ENCODE measurements at regions not wholly inside any gene's neighbourhood (a gene's known extent, or its start where the extent isn't known, plus 50 kb on each side); places are given as distances from the start of the nearest gene placed in this dataset.

DNA sequence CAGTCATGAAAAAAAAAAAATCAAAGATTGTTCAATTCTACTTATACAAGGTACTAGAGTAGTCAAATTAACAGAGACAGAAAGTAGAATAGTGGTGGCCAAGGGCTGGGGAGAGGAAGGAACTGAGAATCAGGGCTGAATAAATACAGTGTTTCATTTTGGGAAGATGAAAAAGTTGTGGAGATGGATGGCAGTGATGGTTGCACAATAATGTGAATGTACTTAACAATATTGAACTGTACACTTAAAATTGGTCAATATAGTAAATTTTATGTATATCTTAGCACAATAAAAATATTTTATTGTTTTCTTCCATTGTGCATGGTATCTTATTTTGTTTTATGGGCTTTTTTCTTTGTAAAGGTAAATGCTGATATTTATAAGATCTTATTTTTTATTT is 262.2 kb upstream of the AGTR1 start:
- Histone ChIP-seq H3K4me1 (no peaks in the 10 kb centered on the region), H3K4me2 (no peak overlapping the region), H3K9me3 (no peaks in the 10 kb centered on the region), H3K4me3 (no peak overlapping the region), H3K27ac (no peak overlapping the region)
- TF ChIP-seq BCL3 (IDR thresholded peaks at IDR 0.05) (no peak), HOXA7 (CRISPR knock-in tag; IDR thresholded peaks at IDR 0.05) (no peak), MYC (IDR thresholded peaks at IDR 0.05; ENCODE audit: borderline replicate concordance, low read length) (no peak), NPAS2 (CRISPR knock-in tag; IDR thresholded peaks at IDR 0.05; ENCODE audit: borderline replicate concordance) (no peak), EP300 (IDR thresholded peaks at IDR 0.05) (no peak), NR3C1 (IDR thresholded peaks at IDR 0.05) (no peak), POLR2A (IDR thresholded peaks at IDR 0.05; ENCODE audit: low read length) (no peak), POLR2AphosphoS2 (conservative IDR thresholded peaks at IDR 0.05; ENCODE audit: low read length) (no peak), GATA3 (IDR thresholded peaks at IDR 0.05; ENCODE audit: borderline replicate concordance) (no peak), RCOR1 (IDR thresholded peaks at IDR 0.05; ENCODE audit: low read depth, low read length) (no peak), ZC3H11A (IDR thresholded peaks at IDR 0.05) (no peak), FOSB (CRISPR knock-in tag; IDR thresholded peaks at IDR 0.05) (no peak), HOXB5 (CRISPR knock-in tag; IDR thresholded peaks at IDR 0.05) (no peak), MAX (IDR thresholded peaks at IDR 0.05) (no peak), JUN (IDR thresholded peaks at IDR 0.05) (no peak), CTCF (IDR thresholded peaks at IDR 0.05) (no peak), USF2 (IDR thresholded peaks at IDR 0.05) (no peak), ZSCAN20 (CRISPR knock-in tag; IDR thresholded peaks at IDR 0.05) (no peak)
- POLR2A ChIA-PET, result no interaction called here
- FAIRE-seq (no peak), DNase-seq (ENCODE audit: low read depth in 1 of 2, low spot score in 1 of 2) (no peak), ATAC-seq (no peak)
- CTCF ChIA-PET, result no interaction called here

DNA sequence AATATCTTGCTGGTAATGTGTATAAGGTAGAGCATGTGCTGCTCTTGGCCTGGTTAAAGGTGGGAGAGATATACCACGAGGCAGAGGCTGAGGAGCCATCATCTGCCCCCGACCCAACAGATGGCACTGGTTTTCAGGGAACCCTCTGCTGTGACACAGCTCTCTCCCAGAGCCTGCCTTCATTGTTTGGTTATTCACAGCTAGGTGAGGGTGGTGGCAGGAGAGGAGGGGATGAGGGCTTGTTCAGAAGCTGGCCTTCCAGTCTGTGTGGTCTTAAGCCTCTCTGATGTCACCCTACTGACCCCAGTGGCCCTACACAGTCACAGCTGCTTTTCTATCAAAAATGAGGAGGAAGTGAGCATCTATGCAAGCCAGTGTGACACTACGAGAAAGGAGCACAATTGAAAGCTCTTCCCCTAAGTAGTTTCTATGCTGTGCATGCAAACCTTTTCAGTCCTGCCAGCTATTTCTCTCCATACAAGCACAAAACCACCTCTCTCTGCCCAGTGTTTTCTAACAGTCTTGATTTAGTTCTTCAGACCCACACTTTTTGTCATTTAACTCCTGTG is 258.4 kb upstream of the AGTR1 start:
- FAIRE-seq (no peak), ATAC-seq (no peak), DNase-seq (ENCODE audit: low read depth in 1 of 2, low spot score in 1 of 2) (no peak)
- no peak overlapping the region for H3K4me3 ChIP-seq
- no peak for TF ChIP-seq BCL3 (IDR thresholded peaks at IDR 0.05)
- TF ChIP-seq BHLHE40 (IDR thresholded peaks at IDR 0.05; ENCODE audit: low read depth, low read length), result no peak
- no peak for TF ChIP-seq TP53 (CRISPR knock-in tag; IDR thresholded peaks at IDR 0.05)
- TF ChIP-seq HOXB5 (CRISPR knock-in tag; IDR thresholded peaks at IDR 0.05), result no peak
- TF ChIP-seq HOXB13 (CRISPR knock-in tag; IDR thresholded peaks at IDR 0.05; ENCODE audit: low read depth), result no peak
- no peak for TF ChIP-seq ZSCAN20 (CRISPR knock-in tag; IDR thresholded peaks at IDR 0.05)
- TF ChIP-seq ZFP36 (IDR thresholded peaks at IDR 0.05; ENCODE audit: borderline replicate concordance, partially characterized antibody), result no peak
- TF ChIP-seq GATA3 (IDR thresholded peaks at IDR 0.05; ENCODE audit: borderline replicate concordance), result no peak
- TF ChIP-seq ESRRA (IDR thresholded peaks at IDR 0.05; ENCODE audit: borderline replicate concordance, low read length), result no peak
- no peak for TF ChIP-seq FOSL2 (IDR thresholded peaks at IDR 0.05)
- no peak for TF ChIP-seq FOSL2 (CRISPR knock-in tag; IDR thresholded peaks at IDR 0.05)
- TF ChIP-seq RFX5 (IDR thresholded peaks at IDR 0.05), result no peak
- no peak for TF ChIP-seq SMC3 (IDR thresholded peaks at IDR 0.05)
- no peak for TF ChIP-seq FOSB (CRISPR knock-in tag; IDR thresholded peaks at IDR 0.05)
- no peak for TF ChIP-seq MYC (IDR thresholded peaks at IDR 0.05; ENCODE audit: borderline replicate concordance, low read length)
- TF ChIP-seq, protein P1, sequence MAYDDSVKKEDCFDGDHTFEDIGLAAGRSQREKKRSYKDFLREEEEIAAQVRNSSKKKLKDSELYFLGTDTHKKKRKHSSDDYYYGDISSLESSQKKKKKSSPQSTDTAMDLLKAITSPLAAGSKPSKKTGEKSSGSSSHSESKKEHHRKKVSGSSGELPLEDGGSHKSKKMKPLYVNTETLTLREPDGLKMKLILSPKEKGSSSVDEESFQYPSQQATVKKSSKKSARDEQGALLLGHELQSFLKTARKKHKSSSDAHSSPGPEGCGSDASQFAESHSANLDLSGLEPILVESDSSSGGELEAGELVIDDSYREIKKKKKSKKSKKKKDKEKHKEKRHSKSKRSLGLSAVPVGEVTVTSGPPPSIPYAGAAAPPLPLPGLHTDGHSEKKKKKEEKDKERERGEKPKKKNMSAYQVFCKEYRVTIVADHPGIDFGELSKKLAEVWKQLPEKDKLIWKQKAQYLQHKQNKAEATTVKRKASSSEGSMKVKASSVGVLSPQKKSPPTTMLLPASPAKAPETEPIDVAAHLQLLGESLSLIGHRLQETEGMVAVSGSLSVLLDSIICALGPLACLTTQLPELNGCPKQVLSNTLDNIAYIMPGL (CRISPR knock-in tag; IDR thresholded peaks at IDR 0.05; ENCODE audit: borderline replicate concordance), result no peak
- TF ChIP-seq RARB (CRISPR knock-in tag; IDR thresholded peaks at IDR 0.05), result no peak
- TF ChIP-seq KDM5A (IDR thresholded peaks at IDR 0.05), result no peak
- TF ChIP-seq CBX2 (IDR thresholded peaks at IDR 0.05; ENCODE audit: borderline replicate concordance, low read depth), result no peak
- no peak for TF ChIP-seq ATOH8 (CRISPR knock-in tag; IDR thresholded peaks at IDR 0.05; ENCODE audit: low read depth)
- TF ChIP-seq JUN (IDR thresholded peaks at IDR 0.05), result no peak
- H3K27ac ChIP-seq, result no peak overlapping the region
- ChIA-PET POLR2A (no interaction called here), CTCF (no interaction called here)
- H3K9me3 ChIP-seq, result no peaks in the 10 kb centered on the region
- H3K4me2 ChIP-seq, result no peak overlapping the region
- WGBS (ENCODE audit: missing lambda C conversion rate), result 25% methylated on average over 3 of the region's 3 CpGs
- H3K4me1 ChIP-seq, result no peaks in the 10 kb centered on the region
